Uterus (tissue), 2 donors: ENCODE measurements at regions not wholly inside any gene's neighbourhood (a gene's known extent, or its start where the extent isn't known, plus 50 kb on each side); places are given as distances from the start of the nearest gene placed in this dataset.
"Not testable (repeated sequence)": the region's sequence is repeated elsewhere in the genome, so short reads cannot be mapped to it uniquely, and the experiment has no call there.

Source experiments
- CTCF ChIP-seq, 4 experiments: fragments of 200-600 bp in 2 of 4; fragments of 450-650 bp in 2 of 4; sonication (generic) in 2 of 4; IDR thresholded peaks; one replicate each; pipeline ENCODE4 v1.5.1; 2016 to 2019; ENCODE audit warnings: antibody characterized with exemption in 4 of 4, mild to moderate bottlenecking in 2 of 4, moderate library complexity in 1 of 4
- POLR2A ChIP-seq, 2 donors: fragments of 450-650 bp; IDR thresholded peaks; one replicate each; pipeline ENCODE4 v1.6.1; 2016; ENCODE audit warnings: antibody characterized with exemption in 2 of 2, mild to moderate bottlenecking in 1 of 2, moderate library complexity in 1 of 2

DNA sequence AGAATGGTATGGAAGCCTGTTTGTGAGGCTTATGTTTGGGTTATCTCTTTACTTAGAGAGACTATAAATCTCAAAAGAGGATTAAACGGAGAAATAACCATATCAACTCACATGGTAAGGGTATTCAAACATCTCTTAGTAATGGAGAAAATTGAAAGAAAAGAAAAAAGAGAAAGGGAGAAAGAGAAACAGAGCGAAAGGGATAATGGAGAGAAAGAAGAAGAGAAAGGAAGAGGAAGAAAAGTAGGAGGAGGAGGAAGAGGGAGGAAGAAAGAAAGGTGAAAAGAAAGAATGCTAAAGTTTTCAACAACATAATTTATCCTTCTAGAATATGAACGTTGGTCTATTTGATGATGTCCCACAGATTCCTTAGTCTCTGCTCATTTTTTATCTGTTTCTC lies 506.3 kb downstream of the FOXD4L5 start:
- TF ChIP-seq CTCF, POLR2A (IDR thresholded peaks at IDR 0.05): not testable (repeated sequence)
